Cardiac muscle cell (in vitro differentiated cells and primary cell): ENCODE measurements at regions not wholly inside any gene's neighbourhood (a gene's known extent, or its start where the extent isn't known, plus 50 kb on each side); places are given as distances from the start of the nearest gene placed in this dataset.

Source experiments
- DNase-seq, 2 donors: peaks; one replicate each; pipeline versions ENCODE4 v3.0.0 to v3.0.0-alpha.2; 2010 to 2017; ENCODE audit warnings: low read depth in 1 of 2, low spot score in 1 of 2
- H3K27ac ChIP-seq: fragments of 200-600 bp; sonication (generic); 2 replicates; pipeline ENCODE4 v1.5.1; 2016
- H3K27me3 ChIP-seq: fragments of 200-600 bp; sonication (generic); 2 replicates; pipeline ENCODE4 v1.6.0; 2016; ENCODE audit warnings: control low read depth
- H3K36me3 ChIP-seq: fragments of 200-600 bp; sonication (generic); 2 replicates; pipeline ENCODE4 v1.5.1; 2016; ENCODE audit warnings: control low read depth
- H3K4me1 ChIP-seq: fragments of 200-600 bp; sonication (generic); 2 replicates; pipeline ENCODE4 v1.8.1; 2017; ENCODE audit warnings: low read depth, mild to moderate bottlenecking, mixed run types
- H3K4me3 ChIP-seq: fragments of 200-600 bp; sonication (generic); 2 replicates; pipeline ENCODE4 v1.5.1; 2016; ENCODE audit warnings: mild to moderate bottlenecking
- H3K9me3 ChIP-seq: fragments of 200-600 bp; sonication (generic); 2 replicates; pipeline ENCODE4 v1.5.1; 2017; ENCODE audit warnings: low read depth, mild to moderate bottlenecking, control low read depth
- TF ChIP-seq, protein P1 (sequence below): IDR thresholded peaks from 2 replicates; pipeline ENCODE4 v1.5.1; 2012; ENCODE audit warnings: low read depth, mild to moderate bottlenecking, low read length

GRCh38 chr12:46082490-46083200 is 92.3 kb upstream of the SCAF11 start:
- Histone ChIP-seq H3K27me3 (no peaks in the 10 kb centered on the region), H3K36me3 (no peaks in the 10 kb centered on the region), H3K4me3 (no peak overlapping the region), H3K4me1 (no peaks in the 10 kb centered on the region), H3K9me3 (no peaks in the 10 kb centered on the region), H3K27ac (no peak overlapping the region)
- TF ChIP-seq, protein P1, sequence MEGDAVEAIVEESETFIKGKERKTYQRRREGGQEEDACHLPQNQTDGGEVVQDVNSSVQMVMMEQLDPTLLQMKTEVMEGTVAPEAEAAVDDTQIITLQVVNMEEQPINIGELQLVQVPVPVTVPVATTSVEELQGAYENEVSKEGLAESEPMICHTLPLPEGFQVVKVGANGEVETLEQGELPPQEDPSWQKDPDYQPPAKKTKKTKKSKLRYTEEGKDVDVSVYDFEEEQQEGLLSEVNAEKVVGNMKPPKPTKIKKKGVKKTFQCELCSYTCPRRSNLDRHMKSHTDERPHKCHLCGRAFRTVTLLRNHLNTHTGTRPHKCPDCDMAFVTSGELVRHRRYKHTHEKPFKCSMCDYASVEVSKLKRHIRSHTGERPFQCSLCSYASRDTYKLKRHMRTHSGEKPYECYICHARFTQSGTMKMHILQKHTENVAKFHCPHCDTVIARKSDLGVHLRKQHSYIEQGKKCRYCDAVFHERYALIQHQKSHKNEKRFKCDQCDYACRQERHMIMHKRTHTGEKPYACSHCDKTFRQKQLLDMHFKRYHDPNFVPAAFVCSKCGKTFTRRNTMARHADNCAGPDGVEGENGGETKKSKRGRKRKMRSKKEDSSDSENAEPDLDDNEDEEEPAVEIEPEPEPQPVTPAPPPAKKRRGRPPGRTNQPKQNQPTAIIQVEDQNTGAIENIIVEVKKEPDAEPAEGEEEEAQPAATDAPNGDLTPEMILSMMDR, result no peak
- DNase-seq, result no peak

DNA sequence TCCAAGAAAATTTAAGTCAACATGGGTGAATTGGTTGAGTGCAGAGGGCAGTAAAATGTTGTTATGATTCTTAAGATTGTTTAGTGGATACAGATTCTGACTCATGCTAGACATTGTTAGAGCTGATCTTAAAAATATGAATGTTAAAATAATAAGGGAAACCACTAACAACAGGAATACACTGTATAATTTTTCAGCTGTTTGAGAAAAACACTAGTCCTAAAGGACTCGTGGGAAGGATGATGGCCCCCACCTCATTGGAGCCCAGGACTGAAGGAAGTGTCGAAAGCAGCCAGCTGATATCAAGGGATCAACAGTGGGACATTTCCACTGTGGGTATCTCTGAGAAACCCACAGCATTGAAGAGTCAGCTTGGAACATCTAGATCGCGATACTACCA is 82.9 kb upstream of the SCAF11 start:
- H3K4me1 ChIP-seq, result no peaks in the 10 kb centered on the region
- H3K9me3 ChIP-seq, result no peaks in the 10 kb centered on the region
- TF ChIP-seq, protein P1, result no peak
- DNase-seq, result no peak
- no peak overlapping the region for H3K4me3 ChIP-seq
- H3K27ac ChIP-seq, result no peak overlapping the region
- no peaks in the 10 kb centered on the region for H3K27me3 ChIP-seq
- no peaks in the 10 kb centered on the region for H3K36me3 ChIP-seq

DNA sequence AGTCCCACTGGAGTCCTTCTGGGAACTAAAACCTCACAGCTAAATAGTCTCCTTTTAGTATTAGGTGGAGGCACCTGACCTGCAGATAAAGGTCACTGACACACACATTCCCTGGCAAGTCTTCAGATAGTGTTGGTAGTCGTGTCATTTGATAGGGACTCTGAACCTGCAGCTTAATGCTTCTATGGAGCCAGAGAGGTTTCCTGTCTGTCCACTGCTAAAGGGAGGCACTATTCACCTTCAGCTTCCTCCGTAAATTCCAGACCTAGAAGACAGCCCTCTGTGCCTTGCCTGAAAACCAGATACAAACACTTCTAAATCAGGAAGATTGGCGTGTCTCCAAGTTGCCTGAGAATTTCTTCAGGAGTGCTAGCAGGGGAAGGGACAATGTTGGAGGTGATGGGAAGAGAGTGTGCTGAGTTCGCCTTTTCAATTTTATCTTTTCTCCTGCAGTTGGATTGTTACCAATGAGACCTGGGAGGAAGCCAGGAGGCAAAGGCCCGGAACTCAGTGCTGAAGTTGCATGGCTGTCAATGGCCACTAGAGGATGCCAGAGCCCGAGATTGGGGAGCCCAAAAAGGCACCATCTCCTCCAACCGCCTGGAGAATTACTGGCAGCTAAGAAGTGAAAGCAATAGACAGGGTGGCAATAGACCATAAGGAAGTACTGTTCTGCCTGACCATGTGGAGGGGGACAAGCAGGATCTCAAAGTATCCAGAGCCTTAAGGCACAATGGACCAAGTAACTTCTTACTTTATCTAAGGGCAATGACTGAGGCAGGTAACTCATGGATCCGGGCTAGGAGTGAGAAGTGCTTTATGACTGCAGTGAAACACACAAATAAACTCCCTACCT is 81.6 kb upstream of the SCAF11 start:
- Histone ChIP-seq H3K36me3 (no peaks in the 10 kb centered on the region), H3K4me1 (no peaks in the 10 kb centered on the region), H3K9me3 (no peaks in the 10 kb centered on the region), H3K4me3 (no peak overlapping the region), H3K27ac (peak overlapping the region; percentile 54), H3K27me3 (no peaks in the 10 kb centered on the region)
- DNase-seq, result peak; percentile 73 to 86
- TF ChIP-seq, protein P1, result peak; percentile 100

GRCh38 chr12:46071335-46071734 is 81.0 kb upstream of the SCAF11 start:
- TF ChIP-seq, protein P1, result no peak
- no peak for DNase-seq
- Histone ChIP-seq H3K4me3 (no peak overlapping the region), H3K27me3 (no peaks in the 10 kb centered on the region), H3K27ac (no peak overlapping the region), H3K36me3 (no peaks in the 10 kb centered on the region), H3K9me3 (no peaks in the 10 kb centered on the region), H3K4me1 (no peaks in the 10 kb centered on the region)

DNA sequence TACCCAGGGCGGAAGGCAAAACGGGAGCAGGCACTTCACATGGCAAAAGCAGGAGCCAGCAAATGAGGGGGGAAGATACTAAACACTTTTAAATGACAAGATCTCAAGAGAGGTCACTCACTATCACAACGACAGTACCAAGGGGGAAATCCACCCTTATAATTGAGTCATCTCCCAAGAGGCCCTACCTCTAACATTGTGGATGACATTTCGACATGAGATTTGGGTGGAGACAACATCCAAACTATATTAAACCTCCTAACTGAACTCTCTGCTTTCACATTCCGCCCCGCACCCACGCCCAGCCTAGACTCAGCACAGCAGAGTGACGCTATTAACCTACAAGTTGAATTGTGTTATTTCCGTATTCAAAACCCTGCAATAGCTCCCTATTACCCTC is 76.7 kb upstream of the SCAF11 start:
- no peak overlapping the region for H3K4me3 ChIP-seq
- no peaks in the 10 kb centered on the region for H3K9me3 ChIP-seq
- no peak for DNase-seq
- H3K4me1 ChIP-seq, result no peaks in the 10 kb centered on the region
- TF ChIP-seq, protein P1, result no peak
- no peaks in the 10 kb centered on the region for H3K36me3 ChIP-seq
- H3K27ac ChIP-seq, result no peak overlapping the region
- H3K27me3 ChIP-seq, result no peaks in the 10 kb centered on the region
